DMS53 treated with DMSO at 0.1 percent for 48 hours (cell line): ENCODE measurements at regions not wholly inside any gene's neighbourhood (a gene's known extent, or its start where the extent isn't known, plus 50 kb on each side); places are given as distances from the start of the nearest gene placed in this dataset.
"Not testable (repeated sequence)": the region's sequence is repeated elsewhere in the genome, so short reads cannot be mapped to it uniquely, and the experiment has no call there.

Experiments used
- DNase-seq: peaks from one replicate; lab custom pipeline; 2025; ENCODE audit not compliant: unreplicated experiment; lab: John Stamatoyannopoulos, UW

GRCh38 chr7:67608806-67609205, 612.2 kb downstream of the TYW1 start:
- no peak for DNase-seq

- DNase-seq, result no peak
Observed at GRCh38 chr7:67610897-67611296, 614.3 kb downstream of the TYW1 start.

GRCh38 chr7:67614843-67615242, 618.2 kb downstream of the TYW1 start:
- no peak for DNase-seq

DNA sequence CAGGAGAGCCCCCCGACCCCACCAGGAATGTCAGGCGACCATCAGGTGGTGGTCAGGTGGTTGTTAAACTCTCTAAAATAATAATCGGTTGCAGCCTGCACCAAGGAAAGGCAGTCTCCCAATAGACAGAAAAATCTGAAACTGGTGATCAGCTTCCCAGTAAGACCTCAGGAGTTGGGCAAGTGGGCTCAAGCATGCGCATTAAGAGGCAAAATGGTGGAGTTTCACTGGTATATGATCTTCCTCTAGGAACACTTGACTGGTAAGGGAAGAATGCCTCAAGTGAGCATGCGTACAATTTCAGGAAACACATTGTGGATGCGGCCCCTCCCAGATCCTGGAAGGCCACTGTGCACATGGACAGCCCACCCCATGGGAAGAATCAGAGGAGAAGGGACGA, 619.9 kb downstream of the TYW1 start:
- DNase-seq, result no peak

GRCh38 chr7:67618556-67619162, 622.0 kb downstream of the TYW1 start:
- no peak for DNase-seq

DNA sequence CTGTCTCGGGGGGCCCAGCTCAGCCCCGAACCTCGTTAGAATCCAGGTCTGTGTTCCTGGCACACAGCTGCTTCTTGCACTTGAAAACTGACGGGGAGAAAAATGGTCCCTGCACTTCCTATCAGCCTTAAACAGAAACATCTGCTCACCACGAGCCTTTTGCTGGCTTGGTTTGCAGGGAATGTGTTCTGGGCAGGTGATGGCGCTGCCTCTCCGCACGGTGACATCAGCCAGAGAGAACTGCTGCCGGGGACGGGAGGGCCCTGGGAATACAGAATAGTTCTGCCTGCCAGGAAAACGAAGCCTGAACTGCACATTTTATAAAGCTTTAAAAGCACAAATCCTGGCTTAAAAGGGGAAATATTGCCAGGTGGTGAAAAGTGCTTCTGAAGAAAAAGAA, 622.5 kb downstream of the TYW1 start:
- DNase-seq, result no peak

DNA sequence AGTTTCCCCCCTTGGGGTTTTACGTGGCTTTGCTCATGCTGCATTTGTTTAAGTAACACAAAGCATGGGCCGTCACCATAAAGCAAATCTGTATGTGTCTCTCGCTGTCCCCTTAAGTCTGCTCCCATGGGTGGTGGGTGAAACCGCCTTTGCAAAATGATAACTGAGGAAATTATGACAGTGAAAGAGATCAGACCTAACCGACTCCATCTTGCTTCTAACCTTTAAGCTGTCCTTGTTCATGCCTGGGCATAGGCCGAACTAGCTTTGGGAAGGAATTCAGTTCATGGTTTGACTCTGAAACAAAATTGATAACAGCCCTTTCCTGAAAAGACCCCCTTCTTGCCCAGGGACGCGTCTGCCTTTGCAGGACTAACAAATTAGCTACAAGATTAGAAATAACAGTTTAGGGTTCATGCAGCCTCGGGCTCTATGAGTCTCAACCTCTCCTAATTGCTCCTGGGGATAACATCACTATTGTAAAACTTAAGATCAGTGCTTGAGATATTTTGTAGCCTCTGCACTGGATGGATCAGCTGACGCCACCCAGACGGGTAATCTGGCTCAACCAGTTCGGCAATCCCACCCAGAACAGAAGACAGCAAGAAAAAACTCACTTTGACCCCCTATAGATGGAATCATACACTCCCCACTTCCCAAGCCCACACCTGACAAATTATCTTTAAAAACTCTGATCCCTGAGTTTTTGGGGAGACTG, 623.7 kb downstream of the TYW1 start:
- DNase-seq, result no peak

DNA sequence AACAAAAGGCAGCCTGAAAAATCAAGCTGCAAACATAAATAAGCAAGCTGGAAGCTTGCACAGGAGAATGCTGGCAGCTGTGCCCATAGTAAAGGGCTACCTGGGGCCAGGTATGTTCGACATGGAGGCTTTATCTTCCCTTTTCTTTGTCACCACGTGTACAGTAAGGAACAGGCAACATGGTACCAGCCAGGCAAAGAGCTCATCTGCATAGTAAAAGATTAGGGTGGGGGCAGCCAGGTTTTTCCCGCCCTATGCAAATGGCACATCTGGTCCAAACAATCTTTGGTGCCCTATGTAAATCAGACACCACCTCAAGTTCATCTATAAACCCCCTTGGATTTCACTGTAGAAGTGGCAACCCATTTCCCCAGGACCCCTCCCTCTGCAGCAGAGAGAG, 625.1 kb downstream of the TYW1 start:
- DNase-seq, result no peak

DNA sequence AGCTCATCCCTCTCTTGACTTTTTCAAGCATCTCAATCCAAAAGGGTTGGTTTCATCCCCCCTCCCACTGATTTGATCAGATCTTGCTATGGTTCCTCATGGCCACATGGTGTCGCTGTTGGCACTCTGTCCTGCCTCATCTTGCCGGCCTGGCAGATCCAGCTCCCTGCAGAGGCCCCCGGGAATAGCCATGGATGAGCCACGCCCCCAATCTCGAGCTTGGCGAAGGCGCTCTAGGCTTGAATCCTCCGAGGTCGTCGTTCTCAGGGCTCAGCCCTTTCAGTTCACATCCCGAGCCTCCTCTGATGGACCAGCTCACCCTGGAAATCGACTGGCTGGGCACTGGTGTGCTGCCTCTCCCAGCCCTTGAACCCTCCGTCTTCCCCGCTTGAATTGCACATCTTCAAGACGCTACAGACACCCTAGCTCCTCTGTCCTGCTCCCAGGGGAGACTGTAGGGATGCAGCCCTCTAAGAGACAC, 628.7 kb downstream of the TYW1 start:
- DNase-seq, result no peak

DNA sequence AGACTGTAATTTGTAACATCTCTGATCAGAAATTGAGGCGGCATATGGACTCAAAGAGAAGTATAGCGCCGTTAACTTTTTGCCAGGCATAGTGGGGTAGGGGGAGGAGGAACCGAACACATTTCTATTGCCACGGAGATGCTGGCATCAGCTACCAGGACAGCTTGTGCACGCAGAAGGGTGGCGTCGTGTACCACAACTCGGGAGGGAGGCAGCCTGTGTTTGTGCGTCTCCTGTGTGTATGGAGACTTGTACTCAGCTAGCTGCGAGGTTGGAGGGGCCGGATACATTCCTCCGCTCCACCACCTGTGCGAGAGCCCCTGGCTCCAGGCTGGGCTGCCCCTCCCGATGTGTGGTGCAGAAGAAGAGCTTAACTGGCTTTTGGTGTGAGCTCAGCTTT, 634.8 kb downstream of the TYW1 start:
- DNase-seq, result no peak

DNA sequence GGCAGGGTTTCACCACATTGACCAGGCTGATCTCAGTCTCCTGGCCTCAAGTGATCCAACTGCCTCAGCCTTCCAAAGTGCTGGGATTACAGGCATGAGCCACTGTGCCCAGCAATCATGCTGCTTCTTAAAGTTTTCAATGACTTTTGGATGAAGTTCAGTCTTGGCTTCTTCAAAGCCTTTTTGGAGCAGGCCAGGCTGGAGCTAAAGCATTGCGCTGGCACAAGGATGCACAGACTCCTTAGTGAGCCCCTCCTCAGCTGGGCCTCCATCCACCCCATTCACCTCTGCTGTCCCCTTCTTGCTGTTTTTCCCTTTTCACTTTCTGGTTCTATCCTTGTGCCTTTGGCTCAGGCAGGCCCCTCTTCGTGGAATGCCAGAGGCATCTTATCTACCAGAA, 638.6 kb downstream of the TYW1 start:
- no peak for DNase-seq

DNA sequence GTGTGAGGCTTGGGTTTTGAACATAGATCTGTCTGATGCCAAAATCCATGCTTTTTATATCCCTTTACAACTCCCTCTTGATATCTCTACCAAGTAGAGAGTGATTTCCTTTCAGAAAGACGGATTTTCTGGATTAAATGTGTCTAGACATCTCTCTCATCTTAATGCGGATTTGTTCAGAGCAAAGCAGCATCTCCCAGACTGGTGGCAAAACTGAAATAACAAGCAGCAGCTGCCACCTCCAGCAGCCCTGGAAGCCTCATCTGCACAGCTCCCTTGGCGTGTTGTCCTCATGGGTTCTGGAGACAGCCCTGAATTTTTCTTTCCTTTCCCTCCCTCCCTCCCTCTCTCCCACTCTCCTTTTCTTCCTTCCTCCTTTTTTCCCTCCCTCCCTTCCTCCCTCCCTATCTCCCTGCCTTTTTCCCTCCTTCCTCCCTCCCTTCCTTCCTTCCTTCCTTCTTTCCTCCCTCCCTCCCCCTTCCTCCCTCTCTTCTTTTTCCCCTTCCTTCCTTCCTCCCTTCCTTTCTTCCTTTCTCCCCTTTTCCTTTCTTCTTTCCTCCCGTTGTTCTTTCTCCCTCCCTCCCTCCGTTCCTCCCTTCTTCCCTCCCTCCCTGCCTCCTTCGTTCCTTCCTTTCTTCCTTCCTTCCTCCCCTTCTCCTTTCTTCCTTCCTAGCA, 639.9 kb downstream of the TYW1 start:
- no peak for DNase-seq

GRCh38 chr7:67637023-67637358, 640.4 kb downstream of the TYW1 start:
- DNase-seq, result no peak

- not testable (repeated sequence) for DNase-seq
Observed at GRCh38 chr7:67642542-67642941, 645.9 kb downstream of the TYW1 start.

GRCh38 chr7:67644151-67644550, 647.5 kb downstream of the TYW1 start:
- DNase-seq, result no peak

GRCh38 chr7:67652937-67653336, 656.3 kb downstream of the TYW1 start:
- no peak for DNase-seq

DNA sequence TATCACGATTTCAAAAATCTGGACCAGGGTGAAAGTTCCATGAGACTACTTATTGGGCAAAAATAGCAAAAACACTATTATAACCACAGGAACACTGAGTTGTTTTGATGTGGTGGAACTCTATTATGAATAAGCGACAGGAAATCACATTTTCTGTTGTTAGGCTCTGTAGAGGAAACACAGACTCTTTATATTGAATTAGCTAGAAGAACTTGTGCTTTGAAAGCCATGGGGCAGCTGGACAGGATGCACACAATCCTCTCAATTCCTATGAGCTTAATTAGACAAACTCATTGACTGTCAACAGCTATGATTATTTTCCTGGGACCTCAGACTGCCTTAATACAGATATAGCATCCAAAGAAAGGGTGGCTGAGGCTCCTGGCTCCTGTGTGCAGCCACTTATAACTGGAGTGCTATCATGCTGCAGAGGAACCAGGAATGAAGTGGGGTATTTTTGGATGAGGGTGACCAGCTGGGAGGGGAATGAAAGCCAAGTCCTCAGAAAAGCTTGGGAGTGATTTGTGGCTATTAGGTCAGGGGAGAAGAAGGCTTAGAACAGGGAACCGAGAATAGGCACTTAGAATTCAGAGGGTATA, 657.3 kb downstream of the TYW1 start:
- no peak for DNase-seq

DNA sequence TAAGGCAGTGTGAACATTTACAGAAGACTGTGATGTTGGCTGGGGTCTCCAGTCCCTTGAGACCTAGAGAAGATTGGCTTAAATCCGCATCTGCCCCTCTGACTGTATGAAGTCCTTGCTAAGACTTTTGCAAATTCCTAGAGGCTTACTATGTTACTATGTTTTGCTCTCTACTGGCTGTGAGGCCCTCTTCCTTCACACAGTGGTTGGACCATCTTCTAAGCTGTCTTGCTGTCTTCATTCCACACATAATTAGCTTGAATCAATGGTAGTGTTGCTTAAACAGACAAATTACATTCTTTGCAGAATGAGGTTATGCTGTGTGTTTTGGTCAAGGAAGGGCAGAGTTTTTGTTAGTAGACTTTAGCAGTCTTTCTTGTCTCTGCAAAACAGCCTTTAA, 658.0 kb downstream of the TYW1 start:
- DNase-seq, result no peak

DNA sequence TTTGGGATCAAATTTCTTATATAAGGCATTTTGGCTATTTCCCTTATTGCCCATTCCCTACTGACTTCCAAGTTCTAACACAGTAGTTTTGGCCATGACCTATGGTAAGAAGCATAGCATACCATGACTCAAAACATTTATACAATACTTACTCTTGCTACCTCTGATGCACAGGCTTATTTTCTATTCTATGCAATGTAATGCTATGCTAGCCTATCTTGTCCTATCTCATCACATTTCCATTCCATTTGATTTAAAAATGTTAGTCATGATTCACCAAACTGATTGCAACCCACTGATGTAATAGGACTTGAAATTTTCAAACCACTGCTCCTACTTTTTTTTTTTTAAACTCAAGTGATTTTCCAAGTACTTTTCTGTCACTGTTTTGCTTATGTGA, 658.5 kb downstream of the TYW1 start:
- DNase-seq, result no peak

- no peak for DNase-seq
Observed at GRCh38 chr7:67659091-67659490, 662.5 kb downstream of the TYW1 start.

DNA sequence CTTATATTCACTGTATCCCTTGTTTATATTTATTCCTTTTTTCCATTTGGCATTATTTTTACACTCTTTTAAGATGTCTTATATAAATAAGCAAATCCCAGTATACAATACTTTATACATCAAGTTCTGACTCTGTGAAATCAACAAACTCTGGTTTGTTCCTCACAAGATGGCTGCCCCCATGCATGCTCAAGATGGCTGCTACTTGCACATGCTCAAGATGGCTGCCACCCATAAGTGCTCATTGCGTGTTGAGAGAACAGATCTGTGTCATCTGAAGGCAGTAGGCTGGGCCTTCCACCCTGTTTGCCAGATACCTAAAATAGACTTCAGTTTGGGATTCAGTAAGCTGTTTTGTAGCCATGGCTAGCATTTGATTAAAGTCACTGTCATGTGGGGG, 666.2 kb downstream of the TYW1 start:
- no peak for DNase-seq

GRCh38 chr7:67663644-67664043, 667.0 kb downstream of the TYW1 start:
- DNase-seq, result no peak
